CD4-positive, alpha-beta T cell treated with Interleukin-4 for 1 hour (primary cell): ENCODE measurements at regions not wholly inside any gene's neighbourhood (a gene's known extent, or its start where the extent isn't known, plus 50 kb on each side); places are given as distances from the start of the nearest gene placed in this dataset.
"Not testable (repeated sequence)": the region's sequence is repeated elsewhere in the genome, so short reads cannot be mapped to it uniquely, and the experiment has no call there.

Experiments used
- DNase-seq, 2 donors: peaks; one replicate each; pipeline ENCODE4 v3.0.0-alpha.2; 2020 to 2022

DNA sequence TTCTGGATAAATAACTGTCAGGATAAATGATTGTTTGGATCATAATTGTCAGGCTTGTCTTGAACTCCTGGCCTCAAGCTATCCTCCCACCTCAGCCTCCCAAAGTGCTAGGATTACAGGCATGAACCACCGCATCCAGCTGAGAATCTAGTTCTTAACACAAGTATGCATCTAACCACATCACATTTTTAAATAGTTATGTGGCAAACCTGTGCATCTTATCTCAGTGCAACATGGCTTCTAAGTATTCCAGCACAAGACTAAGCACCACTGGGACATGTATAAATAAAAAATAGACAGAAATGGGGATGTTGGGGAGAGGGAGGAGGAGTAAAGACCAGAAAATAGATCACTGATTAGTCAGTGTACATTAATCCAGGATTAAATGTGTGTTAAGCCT, 74.7 kb upstream of the TBL1X start:
- DNase-seq: no peak

- no peak for DNase-seq
Measured at GRCh38 chrX:9390693-9391368, 74.0 kb upstream of the TBL1X start.

- no peak for DNase-seq
Measured at GRCh38 chrX:9392445-9392844, 72.4 kb upstream of the TBL1X start.

DNA sequence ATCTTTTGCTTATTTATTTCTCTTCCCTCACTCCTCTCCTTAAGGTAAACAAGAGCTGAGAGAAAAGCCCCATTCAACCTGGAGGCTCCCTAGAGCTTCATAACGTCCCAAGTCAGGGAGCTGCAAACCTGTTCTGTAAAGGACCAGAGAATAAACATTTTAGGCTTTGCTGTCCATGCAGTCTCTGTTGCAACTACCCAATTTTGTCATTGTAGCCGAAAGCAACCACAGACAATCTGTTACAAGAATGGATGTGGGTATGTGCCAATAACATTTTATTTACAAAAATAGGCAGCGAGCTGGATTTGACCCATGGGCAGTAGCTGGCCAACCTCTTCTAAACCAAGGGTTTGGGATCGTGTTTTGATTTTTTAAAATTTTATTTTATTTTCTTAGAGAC, 71.3 kb upstream of the TBL1X start:
- no peak for DNase-seq

GRCh38 chrX:9394212-9394611, 70.6 kb upstream of the TBL1X start:
- no peak for DNase-seq

DNA sequence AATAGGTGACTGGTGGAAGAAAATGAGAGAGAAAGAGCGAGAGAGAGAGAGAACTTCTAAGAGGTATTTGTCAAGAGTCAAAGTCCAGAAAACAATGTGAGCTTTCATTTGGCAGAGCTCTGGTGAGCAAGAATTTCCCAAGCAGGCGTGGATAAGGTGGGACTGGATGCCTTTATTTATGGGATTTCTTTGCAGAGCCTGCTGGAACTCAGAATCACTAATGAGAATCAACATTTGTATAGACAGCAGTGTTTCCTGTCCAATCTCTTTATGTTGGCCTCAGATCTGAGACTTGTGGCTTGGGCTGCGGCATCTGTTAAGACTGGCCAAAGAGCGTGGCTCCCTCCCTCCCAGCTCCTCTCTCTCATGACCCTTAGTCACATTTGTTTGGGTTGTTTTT, 67.9 kb upstream of the TBL1X start:
- no peak for DNase-seq

DNA sequence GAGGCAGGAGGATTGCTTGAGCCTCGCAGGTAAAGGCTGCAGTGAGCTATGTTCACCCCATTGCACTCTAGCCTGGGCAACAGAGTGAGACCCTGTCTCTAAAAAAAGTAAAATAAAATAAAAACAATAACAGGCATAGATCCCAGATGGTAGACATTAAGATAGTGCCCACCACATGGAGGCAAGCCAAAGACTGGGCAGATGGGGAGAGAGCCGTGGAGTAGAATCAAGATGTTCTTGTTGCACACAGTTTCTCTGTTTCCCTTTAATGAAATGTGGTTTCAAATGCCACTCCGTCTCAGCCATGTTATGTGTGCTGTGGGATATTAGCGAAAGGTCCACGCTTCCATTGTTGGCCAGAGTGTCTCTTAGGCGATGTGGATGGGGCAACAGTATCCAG, 63.8 kb upstream of the TBL1X start:
- no peak for DNase-seq

DNA sequence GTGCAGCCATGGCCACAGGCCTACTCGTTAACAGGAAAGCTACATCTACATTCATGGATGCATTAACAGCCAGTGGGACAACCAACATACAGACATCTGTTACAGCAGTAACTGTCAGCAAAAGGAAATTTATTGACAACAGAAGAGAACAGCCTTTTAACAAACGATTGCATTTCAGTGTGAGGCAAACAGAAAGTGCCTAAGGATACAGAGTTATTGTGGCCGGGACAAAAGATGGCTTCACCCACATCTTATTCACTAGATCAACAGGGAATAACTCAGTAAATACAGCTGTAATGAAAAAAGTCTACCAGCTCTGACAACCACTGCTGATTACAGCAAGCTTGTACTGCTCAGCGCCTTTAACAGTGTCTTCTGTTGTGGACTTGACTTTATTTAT, 61.5 kb upstream of the TBL1X start:
- no peak for DNase-seq

DNA sequence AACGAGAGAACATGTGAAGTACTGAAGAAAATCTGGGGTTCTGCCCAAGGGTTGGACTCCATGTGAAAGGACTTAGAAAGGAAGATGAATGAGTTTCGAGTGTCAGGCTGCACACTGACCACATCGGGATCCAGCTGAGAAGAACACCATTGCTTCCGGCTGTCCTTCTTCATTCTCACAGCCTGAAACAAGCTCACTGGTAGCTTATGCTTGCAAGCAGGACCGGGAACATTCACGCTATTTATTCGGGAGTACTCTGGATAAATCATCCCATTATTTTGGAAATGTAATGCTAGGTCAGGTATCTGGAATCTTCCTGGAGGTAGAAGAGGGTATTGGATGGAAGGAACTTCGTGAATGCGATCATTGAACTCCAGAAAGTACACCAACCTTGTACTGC, 59.2 kb upstream of the TBL1X start:
- DNase-seq: peak in 1 of 2 donors; percentile 25

GRCh38 chrX:9410889-9411288, 54.0 kb upstream of the TBL1X start:
- not testable (repeated sequence) for DNase-seq

GRCh38 chrX:9411682-9412081, 53.2 kb upstream of the TBL1X start:
- DNase-seq: not testable (repeated sequence)

DNA sequence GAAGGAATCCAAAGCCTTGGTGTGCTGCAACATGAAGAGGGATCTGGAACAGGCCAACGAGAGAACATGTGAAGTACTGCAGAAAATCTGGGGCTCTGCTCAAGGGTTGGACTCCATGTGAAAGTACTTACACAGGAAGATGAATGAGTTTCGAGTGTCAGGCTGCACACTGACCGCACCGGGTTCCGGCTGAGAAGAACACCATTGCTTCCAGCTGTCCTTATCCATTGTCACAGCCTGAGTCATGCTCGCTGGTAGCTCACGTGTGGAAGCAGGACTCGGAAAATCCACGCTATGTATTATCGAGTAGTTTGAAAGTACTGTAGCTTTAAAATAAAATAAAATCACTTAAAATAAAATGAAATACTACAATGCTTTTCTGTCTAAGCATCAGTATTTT, 50.4 kb upstream of the TBL1X start:
- DNase-seq: no peak
